ENCODE measurements at regions not wholly inside any gene's neighbourhood (a gene's known extent, or its start where the extent isn't known, plus 50 kb on each side); places are given as distances from the start of the nearest gene placed in this dataset.
"Not testable (repeated sequence)": the region's sequence is repeated elsewhere in the genome, so short reads cannot be mapped to it uniquely, and the experiment has no call there.

DNA sequence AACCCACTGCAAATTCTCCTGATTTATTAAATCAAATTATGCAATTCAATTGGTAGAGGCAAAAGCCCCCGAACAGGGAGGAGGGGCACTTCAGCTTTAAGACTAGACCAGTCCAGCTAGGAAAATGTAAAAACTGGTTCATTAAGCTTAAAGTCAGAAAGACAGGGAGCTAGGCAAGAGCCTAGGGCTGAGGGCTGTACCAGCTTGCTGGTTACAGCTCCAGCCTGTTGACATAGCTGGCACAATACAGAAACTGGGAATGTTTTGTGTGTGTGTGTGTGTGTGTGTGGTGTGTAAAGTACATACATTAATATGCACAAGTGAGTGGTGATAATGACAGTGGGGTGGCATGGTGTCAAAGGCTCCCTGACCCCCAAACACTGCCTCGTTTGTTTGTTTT lies 307.0 kb upstream of the CELF4 start:
- no peak for DNase-seq

DNA sequence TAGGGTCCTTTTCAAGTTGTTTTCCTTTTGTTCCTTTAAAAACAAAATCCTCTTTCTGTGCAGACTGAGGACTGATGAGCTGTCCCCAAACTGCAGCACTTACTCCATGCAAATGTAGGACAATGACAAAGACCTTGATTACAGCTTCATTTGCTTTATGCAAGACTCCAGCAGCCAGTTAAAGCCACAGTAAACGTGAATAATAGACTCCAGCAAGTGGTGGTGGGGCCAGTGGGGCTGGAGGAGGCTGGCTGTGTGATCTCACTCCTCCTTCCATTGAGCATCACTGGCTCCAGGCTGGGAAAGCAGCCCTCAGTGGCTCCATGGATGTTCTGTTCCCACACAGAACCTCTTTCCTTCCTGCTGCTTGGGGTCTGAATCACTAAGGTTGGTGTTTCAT lies 306.0 kb upstream of the CELF4 start:
- no peak for DNase-seq

DNA sequence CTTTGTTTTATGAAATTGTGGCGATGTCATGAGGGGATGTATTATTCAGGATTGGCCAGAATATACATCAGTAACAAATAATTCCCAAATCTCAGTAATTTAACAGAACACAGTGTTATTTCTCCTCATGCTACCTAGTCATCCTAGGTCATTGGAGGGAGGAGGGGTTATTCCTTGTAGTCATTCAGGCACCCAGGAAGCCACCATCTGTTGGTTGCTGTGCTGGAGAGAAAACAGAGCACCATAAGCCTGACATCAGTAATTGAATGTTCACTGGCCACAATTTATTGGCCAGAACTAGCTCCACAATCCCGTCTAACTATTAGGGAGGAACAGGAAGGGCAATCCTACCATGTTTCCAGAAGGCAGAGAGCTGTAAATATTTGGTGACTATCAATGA lies 303.5 kb upstream of the CELF4 start:
- DNase-seq: no peak

DNA sequence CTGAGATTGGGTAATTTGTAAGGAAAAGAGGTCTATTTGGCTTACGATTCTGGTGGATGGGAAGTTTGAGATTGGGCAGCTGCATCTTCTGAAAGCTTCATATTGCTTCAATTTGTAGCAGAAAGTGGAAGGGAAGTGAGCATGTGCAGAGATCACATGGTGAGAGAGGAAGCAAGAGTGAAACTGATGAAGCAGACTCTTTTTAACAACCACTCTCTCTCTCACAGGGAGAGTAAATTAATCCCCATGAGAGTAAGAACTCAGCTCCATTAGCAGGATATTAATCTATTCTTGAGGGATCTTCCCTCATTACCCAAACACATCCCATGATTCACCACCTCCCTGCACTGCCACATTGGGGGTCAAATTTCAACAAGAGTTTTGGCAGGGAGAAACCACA lies 298.5 kb upstream of the CELF4 start:
- no peak for DNase-seq

DNA sequence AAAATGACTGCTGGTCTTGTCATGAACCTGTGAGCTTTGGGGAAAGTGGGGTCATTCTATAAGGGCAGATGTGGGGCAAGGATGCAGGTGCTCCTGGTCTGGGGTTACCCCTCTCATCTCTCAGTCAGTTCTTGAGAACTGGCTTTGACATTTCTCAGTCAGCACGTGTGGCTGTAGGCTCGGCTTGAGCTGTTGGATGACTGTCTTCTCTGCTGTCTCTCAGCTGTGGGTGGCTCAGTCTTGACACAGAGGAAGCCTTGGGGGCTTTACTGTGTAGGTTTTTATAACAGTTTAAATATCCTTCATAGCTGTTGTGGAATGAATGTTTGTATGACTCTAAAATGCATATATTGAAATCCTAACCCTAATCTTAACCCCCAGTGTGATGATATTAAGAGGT lies 296.4 kb upstream of the CELF4 start:
- no peak for DNase-seq

DNA sequence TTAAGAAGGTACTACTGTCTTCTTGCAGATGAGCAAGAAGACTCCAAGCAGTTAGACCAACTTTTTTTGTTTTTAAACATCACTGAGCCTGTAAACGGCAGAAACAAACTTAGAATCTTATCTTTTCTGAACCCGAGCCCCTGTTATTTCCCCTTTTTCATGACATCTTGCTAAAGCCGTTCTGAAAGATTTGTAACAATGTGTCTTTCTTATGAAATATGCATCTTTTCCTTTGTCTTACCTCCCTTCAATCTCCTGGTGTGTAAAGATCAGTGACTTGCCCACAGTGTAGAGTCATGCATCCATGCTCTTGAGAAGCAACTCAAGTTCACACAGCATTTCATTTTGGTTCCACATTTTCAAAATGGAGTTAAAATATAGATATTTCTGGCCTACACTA lies 288.8 kb upstream of the CELF4 start:
- DNase-seq: no peak

DNA sequence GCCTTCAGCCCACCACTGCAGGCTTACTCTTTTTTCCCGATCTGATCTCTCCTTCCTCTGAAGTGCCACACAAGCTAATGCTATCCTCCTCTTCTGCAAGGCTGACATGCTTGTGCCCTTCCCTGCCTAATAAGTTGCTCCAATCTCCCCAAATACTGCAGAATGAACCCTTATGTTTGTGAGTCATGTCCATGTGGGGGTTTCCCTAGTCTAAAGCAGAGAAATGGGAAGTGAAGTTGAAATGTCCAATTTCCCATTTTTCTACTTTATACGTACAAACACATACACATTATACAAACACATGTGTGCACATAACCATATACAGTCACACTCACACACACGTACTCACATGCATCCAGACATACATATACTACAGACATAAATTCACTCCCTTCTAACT lies 288.1 kb upstream of the CELF4 start:
- DNase-seq: no peak

DNA sequence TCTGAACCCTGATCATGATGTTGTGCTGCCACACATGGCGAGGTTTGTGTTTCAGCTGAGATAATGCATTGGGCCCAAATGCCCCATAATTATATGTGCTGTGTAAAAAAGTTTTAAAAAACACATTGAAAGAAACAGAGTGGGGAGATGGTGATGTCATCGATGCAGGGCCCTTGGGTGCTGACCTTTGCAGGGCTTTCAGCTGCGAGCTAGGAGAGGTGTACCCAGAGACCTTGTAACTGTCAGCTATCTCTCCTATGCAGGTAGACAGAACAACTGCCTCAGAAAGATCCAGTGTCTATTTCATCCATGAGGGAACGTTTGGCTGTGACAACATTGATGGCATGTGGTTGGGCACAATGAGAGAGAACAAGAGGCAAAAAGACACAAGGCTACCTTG lies 286.9 kb upstream of the CELF4 start:
- no peak for DNase-seq

DNA sequence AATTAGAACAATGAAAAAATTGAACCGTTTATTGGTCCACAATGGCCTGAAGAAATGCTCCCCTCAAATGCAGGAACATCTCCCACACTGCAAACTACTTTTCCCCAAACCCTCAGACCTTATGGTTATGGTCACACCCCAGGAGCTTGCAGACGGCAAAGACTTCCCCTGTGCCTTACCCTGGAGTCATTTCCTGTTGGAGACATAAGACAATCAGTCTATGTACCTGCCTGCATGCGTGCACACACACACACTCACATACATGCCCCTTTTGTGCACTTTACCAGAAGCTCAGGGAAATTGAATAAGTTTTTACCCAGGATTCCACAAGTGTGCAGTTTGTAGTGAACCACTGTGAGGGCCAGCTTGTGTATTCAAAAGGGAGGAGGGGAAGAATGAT lies 281.9 kb upstream of the CELF4 start:
- no peak for DNase-seq

DNA sequence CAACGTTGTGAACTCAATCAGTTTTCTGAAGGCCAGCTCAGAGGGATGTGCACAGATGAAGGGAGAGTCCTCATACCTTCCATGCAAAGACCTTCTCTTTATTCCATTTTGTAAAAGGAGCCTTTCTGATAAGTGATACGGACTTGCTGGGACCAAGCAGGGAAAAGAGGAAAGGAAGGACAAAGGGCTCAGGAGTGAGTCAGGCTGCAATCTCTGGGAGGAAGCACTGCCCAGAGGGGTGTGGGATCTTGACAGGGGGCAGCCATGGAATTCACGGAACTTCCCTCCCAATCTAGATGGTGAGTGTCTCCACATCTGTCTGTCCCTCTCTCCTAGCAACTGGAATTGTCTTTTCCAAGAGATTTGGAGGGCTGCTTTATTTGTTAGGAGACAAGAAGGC lies 281.4 kb upstream of the CELF4 start:
- no peak for DNase-seq

DNA sequence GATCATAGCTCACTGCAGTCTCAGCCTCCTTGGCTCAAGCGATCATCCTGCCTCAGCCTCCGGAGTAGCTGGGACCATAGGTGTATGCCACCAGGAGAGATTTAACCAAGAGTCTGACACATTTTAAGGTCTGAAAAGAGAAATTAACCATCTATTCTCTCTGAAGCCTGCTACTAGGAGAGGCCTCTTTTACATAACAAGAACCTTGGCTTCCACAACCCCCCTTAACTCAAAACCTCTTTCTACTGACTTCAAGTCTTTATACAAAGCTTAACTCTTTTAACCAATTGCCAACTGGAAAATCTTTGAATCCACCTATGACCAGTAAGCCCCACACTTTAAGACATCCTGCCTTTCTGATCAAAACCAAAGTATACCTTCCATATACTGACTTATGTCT lies 279.9 kb upstream of the CELF4 start:
- DNase-seq: no peak

DNA sequence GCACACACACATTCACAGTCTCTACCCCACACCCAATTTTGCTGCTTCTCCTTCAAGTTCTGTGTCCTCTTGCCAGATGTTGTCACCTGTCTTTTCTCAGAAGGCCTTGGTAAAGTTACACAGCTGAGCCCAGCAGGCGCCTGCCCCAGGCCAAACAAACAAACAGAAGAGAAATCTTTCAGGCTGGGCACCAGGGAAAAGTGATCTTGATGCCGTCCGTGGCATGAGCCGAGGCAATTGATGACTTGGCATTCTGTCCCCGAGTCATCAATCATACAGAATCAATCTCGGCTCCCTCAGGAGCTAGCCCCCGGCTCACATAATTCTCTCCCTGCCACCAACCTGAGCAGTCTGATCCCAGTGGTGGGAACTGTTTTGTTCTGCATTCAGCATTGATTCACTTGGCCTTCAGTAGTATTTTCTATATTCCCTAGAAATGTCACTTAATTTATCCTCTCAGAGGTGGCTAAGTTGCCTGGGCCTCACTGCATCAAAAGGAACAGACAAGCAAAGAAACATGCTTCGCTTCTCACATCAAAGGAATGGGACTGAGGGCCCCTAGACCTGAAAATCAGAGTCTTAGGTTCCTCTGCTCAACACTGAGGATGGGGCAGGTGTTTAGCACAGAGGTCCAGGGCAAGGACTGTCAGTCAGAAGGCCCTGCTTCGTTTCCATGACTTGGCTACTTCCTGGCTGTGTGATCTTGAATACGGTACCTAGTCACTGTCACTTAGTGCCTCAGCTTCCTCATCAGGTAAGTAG lies 278.8 kb upstream of the CELF4 start:
- DNase-seq: no peak

DNA sequence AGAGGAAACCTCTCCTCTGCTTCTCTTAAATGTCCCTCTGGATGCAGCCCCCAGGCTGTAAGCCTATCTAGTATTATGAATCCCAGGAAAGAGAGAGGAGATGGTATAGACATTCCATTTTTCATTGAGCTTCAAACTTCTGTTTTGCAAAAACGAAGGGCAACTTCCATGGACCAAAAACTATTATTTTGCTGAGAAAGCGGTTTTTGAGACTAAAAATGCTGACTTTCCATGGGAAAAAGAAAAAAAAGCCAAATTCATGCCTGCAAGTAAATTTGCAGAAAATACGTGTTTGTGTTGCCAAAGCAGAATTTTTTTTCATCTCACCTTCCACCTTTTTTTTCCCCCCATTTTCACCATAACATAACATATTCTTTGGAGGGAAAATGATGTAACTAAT lies 272.5 kb upstream of the CELF4 start:
- DNase-seq: no peak

DNA sequence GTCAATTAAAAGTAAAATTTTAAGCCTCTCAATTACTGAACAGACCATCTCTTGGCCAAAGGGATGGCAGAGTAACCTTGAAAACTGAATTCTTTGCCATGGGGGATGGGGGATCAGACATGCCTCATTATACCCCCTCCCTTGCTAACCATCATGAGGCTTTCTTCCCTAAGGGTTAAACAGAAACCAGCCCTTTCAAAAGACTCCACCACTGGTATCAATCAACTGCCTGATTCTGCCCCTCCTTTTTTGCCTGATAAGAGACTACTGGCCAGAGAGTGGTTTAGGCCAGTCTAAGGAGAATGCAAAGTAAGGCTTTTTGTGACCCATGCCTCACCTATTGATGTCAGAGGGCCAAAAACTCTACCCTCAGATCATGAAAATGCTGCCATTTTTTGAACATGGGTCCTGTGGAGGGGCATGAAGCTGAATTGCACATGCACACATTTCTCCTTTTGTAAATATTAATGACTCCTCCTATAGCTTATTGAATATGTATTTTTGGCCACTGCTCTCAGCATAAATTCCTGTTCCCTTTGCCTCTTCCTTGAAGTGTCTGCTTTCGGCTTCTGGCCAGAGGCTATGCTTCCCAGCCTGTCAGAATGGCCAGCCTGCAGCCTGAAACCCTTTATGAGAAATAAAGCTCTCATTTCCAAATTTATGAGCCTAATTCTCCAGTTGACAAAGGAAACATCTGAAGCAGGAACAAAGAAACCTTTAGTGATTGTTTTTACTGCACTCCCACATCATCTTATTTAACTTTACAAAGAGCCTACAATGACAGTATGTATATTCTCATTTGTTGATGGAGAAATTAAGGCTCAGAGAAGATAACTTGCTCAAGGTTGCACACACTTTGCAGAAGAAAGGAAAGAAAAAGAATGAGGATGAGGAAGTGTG lies 270.7 kb upstream of the CELF4 start:
- no peak for DNase-seq

DNA sequence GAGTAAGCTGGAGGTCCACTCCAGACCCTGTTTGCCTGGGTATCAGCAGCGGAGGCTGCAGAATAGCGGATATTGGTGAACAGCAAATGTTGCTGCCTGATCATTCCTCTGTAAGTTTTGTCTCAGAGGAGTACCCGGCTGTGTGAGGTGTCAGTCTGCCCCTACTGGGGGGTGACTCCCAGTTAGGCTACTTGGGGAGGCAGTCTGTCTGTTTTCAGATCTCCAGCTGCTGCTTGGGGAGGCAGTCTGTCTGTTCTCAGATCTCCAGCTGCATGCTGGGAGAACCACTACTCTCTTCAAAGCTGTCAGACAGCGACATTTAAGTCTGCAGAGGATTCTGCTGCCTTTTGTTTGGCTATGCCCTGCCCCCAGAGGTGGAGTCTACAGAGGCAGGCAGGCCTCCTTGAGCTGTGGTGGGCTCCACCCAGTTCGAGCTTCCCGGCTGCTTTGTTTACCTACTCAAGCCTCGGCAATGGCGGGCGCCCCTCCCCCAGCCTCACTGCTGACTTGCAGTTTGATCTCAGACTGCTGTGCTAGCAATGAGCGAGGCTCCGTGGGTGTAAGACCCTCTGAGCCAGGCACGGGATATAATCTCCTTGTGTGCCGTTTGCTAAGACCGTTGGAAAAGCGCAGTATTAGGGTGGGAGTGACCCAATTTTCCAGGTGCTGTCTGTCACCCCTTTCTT lies 266.6 kb upstream of the CELF4 start:
- not testable (repeated sequence) for DNase-seq

DNA sequence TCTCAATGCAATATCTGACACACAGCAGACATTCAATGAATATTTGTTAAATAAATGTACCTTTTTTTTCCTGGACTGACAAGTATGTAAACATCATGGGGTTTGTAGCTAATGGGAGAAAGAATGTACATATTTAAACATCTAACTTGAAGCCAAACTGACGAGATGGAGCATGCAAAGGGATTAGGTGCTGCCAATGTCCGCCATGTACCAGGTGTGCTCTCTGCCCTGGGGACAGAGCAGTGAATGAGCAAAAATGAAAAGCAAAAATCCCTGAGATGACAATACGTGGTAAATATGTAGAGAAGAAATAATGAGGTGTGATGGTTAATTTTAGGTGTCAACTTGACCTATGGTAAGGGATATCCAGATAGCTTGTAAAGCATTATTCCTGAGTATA lies 247.4 kb upstream of the CELF4 start:
- no peak for DNase-seq

DNA sequence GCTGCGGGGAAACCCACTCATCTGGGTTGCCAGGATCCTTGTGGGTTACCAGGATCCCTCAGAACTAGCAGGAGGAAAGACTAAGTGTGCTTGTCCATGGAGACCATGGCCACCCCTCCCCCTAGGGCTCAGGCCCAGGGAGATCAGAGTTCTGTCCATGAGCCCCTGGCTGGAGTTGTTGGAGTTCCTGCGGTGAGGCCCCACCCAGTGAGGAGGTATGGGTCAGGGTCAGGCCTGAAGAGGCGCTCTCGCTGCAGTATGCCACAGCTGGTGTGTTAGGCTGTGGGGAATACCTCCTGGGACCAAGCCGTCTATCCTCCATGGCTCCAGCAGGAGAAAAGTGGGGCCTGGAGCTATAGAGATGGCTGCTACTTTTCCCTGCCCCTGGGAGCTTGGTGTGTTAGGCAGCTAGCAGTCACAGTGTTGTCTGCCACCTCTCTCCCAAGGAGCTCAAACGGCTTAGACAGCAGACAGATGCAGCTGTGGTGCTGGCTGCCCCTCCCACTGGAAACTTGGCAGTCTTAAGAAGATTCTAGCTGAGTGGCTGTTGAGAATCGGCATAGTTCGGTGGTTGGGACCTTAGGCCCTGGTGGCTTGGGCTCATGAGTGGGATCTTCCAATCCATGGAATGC lies 240.3 kb upstream of the CELF4 start:
- no peak for DNase-seq

DNA sequence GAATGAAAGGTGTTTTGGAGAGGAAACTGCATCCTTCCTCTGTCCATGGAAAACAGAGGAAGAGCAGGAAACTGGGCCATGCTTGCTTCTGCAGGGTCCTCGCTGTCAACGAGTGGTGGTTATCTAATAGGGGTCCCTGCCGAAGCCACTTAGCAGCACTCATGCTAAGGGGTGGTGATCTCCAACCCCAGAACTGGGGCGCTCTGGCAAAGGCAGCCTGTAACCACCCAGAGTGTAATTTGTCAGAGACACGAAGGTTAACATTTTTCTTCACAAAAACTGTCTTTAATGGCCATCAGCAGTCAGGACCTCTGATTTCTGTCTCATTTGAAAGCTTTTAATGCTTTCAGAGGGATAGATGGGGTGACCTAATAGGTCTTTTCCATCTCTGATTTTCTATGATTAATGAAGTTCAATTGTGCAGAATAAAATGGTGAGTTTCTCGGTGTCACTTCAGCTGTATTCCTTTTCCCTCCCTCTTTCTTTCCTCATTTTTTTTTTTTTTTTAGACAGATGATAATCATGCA lies 231.3 kb upstream of the CELF4 start:
- DNase-seq: no peak

DNA sequence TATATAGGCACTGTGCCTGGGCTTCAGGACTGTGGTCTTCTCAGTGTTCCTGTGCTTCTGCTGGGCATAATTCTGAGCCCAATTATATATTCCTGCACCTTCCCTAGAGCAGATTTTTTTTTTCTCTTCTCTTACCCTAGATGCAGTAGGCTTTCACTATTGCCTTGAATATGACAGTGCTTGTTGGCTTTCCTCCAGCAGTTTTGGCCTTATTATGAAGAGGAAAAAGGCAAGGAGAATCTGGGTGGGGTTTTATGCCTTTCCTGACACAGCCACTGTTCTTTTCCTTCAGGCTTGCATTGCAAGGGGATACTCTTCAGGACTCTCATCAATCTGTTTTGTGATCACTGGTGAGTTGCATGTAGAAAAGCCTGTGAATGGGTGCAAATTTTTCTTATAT lies 221.9 kb upstream of the CELF4 start:
- no peak for DNase-seq

DNA sequence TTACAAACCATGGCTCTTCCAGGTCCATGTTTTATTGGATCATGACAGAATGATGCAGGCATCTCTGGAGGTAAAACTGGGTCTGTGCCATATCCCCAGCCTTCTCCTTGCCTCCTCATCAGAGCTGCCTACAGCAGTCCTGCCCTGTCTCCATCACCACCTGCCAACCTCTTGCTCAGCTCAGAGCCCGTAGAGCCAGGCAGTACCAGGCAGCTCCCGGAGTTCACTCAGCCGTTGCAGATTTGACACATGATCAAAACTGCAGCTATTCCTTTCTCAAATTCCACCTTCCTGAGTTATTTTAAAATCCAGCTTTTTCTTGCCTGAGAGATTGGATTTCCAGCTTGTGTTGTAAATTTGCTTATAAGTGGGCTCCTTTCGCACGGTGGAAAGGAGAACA lies 218.2 kb upstream of the CELF4 start:
- no peak for DNase-seq

DNA sequence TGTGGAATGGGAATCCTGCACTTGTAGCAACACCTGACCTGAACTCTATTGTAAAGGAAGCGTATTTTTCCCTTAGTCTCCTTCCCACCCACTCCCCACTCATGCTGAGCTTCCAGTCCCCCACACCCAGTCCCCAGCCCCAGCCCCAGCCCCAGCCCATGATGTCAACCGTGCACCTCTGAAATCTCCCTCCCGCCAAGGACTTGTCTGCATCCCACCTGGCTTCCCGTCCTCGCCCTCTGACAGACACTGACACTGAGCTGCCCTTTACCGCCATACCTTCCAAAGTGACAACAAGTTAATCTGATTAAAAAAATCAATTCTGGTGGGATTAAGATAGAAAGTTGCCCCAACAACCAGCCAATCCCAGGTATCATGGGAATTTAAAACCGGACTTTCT lies 213.6 kb upstream of the CELF4 start:
- DNase-seq: no peak

DNA sequence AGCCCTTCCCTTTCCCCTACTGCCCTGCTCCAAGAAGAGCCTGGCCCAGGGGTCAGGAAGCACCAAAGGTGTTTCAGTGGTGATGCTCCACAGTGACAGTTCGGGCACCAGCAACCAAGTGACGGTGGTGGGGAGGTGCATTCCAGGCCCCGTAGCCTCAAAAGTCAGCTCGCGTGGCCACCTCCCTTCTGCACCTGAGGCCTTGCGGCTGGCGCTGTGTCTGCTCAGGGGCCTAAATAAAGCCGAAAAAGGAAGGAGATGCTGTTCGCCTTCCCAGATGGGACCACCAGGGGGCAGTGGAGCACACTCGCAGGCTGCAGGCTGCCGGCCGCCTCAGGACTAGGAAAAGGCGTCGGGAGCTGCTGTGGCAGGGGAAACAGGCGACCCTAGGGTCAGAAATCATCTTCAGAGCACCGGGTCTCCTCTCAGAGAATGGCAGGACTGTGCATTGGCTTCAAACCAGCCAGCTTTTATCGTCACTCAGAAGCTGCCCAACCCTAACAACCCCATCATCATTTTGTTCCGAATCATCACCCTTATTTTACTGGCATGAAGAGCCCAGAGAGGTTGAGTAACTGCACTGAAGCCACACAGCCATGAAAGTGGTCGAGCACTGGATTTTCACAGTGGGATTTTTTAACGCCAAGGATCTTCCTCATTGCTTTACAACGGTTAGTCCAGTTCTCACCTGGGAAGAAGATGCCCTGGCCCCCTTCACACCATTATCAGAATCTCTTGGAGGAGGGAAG lies 213.0 kb upstream of the CELF4 start:
- peak; percentile 15 for DNase-seq
